ENCODE measurements at regions not wholly inside any gene's neighbourhood (a gene's known extent, or its start where the extent isn't known, plus 50 kb on each side); places are given as distances from the start of the nearest gene placed in this dataset.

DNA sequence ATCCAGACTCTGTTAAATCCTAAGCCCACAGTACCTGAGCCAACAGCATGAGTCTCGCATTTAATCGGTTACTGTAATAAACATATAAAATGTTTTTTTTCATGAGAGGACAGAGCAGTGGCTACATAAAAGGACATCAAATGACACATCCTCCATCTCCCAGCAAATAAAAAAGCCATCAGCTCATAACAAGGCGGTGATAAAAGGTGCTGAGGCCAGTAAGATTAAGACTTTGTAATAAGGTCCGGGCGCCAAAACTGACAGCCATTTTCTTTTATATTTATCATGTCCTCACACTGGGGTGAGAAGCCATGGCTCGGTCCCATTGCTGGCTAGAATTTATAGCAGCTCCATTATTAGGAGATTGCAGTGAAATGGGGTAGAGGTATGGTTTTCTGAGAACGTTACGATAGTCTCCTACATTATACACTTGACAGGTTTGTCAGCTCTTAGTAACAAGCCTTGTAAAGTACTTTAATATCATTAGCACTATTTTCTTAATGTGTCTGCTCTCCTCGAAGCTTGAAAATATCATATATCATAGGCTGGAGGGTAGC lies 977.8 kb upstream of the NR2F2 start:
- ChIA-PET POLR2A (ENCODE audit: low non-redundant PET) (no interaction called here), CTCF (no interaction called here)
- no peak overlapping the region for H3K4me3 ChIP-seq (ENCODE audit: low read depth, low read length, poor library complexity, severe bottlenecking)
- H3K27me3 ChIP-seq (replicated peaks; ENCODE audit: insufficient read depth, low read depth, low read length, poor library complexity), result no peaks in the 10 kb centered on the region
- no peak overlapping the region for H3K27ac ChIP-seq (ENCODE audit: low read depth, low read length, poor library complexity, severe bottlenecking)
- no TSS peak for BruUV-seq (replicated peaks)
- intact Hi-C loops (cut with micrococcal nuclease; ENCODE audit: unreplicated experiment), result no loop called here
- H3K4me1 ChIP-seq (ENCODE audit: insufficient read depth, low read length, poor library complexity, severe bottlenecking), result no peaks in the 10 kb centered on the region
- H3K36me3 ChIP-seq (ENCODE audit: insufficient read depth, low read length, poor library complexity, severe bottlenecking), result no peaks in the 10 kb centered on the region
- TF ChIP-seq, protein P1, sequence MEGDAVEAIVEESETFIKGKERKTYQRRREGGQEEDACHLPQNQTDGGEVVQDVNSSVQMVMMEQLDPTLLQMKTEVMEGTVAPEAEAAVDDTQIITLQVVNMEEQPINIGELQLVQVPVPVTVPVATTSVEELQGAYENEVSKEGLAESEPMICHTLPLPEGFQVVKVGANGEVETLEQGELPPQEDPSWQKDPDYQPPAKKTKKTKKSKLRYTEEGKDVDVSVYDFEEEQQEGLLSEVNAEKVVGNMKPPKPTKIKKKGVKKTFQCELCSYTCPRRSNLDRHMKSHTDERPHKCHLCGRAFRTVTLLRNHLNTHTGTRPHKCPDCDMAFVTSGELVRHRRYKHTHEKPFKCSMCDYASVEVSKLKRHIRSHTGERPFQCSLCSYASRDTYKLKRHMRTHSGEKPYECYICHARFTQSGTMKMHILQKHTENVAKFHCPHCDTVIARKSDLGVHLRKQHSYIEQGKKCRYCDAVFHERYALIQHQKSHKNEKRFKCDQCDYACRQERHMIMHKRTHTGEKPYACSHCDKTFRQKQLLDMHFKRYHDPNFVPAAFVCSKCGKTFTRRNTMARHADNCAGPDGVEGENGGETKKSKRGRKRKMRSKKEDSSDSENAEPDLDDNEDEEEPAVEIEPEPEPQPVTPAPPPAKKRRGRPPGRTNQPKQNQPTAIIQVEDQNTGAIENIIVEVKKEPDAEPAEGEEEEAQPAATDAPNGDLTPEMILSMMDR (conservative IDR thresholded peaks at IDR 0.05; ENCODE audit: low read depth, low read length), result no peak
- no peak for TF ChIP-seq EZH2 (IDR thresholded peaks at IDR 0.05; ENCODE audit: borderline replicate concordance, low read depth, low read length, poor library complexity, severe bottlenecking)
- no peaks in the 10 kb centered on the region for H3K9me3 ChIP-seq (ENCODE audit: low read depth, low read length, poor library complexity, severe bottlenecking)
- no peak for DNase-seq (ENCODE audit: low spot score)

DNA sequence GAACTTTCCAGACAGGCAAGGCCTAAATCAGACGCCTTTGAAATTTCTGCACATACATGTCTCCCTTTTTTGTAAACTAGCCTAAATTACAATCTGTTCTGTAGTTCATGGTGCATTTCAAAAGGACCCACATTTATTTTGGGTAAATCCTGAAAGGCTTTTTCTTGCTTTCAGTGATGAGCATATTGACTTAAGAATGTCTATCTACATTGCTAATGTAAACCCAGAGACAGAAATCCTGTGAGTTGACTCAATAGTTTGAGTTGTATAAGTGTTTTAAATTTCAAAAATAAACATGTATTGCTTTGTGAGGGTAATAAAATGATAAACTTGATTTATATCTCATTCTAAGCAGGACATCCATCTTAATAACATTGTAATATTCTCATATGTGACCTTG lies 977.0 kb upstream of the NR2F2 start:
- Histone ChIP-seq H3K36me3 (ENCODE audit: insufficient read depth, low read length, poor library complexity, severe bottlenecking) (no peaks in the 10 kb centered on the region), H3K4me3 (ENCODE audit: low read depth, low read length, poor library complexity, severe bottlenecking) (no peak overlapping the region), H3K27me3 (replicated peaks; ENCODE audit: insufficient read depth, low read depth, low read length, poor library complexity) (no peaks in the 10 kb centered on the region), H3K4me1 (ENCODE audit: insufficient read depth, low read length, poor library complexity, severe bottlenecking) (no peaks in the 10 kb centered on the region), H3K27ac (ENCODE audit: low read depth, low read length, poor library complexity, severe bottlenecking) (no peak overlapping the region), H3K9me3 (ENCODE audit: low read depth, low read length, poor library complexity, severe bottlenecking) (no peaks in the 10 kb centered on the region)
- intact Hi-C loops (cut with micrococcal nuclease; ENCODE audit: unreplicated experiment), result no loop called here
- BruUV-seq (replicated peaks), result no TSS peak
- ChIA-PET POLR2A (ENCODE audit: low non-redundant PET) (no interaction called here), CTCF (no interaction called here)
- DNase-seq (ENCODE audit: low spot score), result no peak
- TF ChIP-seq, protein P1 (conservative IDR thresholded peaks at IDR 0.05; ENCODE audit: low read depth, low read length), result no peak
- TF ChIP-seq EZH2 (IDR thresholded peaks at IDR 0.05; ENCODE audit: borderline replicate concordance, low read depth, low read length, poor library complexity, severe bottlenecking), result no peak

DNA sequence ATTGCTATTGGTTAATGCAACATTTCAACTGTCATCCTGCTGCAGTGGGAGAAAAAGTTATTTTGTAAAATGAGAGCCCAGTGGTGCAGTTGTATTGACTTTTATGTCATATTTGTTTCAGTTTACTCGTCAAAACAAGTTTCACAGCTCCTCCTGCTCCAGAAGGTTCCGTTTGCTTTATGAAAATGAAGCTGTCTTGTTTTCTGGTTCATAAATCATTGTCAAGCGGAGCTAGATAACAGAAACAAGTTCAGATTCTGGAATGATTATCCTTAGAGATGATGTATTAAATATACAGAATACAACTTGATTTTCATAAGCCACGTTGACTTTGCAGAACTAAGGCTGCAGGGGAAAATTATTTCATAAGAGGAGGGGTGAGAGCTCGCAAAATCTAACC lies 970.5 kb upstream of the NR2F2 start:
- BruUV-seq (replicated peaks), result no TSS peak

More for the DNA sequence above, 970.5 kb upstream of the NR2F2 start:
- DNase-seq (ENCODE audit: low spot score), result no peak
- peaks cover 10% of the 10 kb centered on the region for H3K9me3 ChIP-seq (ENCODE audit: low read depth, low read length, poor library complexity, severe bottlenecking)
- ChIA-PET CTCF (no interaction called here), POLR2A (ENCODE audit: low non-redundant PET) (no interaction called here)
- no peaks in the 10 kb centered on the region for H3K27me3 ChIP-seq (replicated peaks; ENCODE audit: insufficient read depth, low read depth, low read length, poor library complexity)
- TF ChIP-seq, protein P1 (conservative IDR thresholded peaks at IDR 0.05; ENCODE audit: low read depth, low read length), result no peak
- TF ChIP-seq EZH2 (IDR thresholded peaks at IDR 0.05; ENCODE audit: borderline replicate concordance, low read depth, low read length, poor library complexity, severe bottlenecking), result no peak
- H3K27ac ChIP-seq (ENCODE audit: low read depth, low read length, poor library complexity, severe bottlenecking), result no peak overlapping the region
- intact Hi-C loops (cut with micrococcal nuclease; ENCODE audit: unreplicated experiment), result no loop called here
- no peaks in the 10 kb centered on the region for H3K4me1 ChIP-seq (ENCODE audit: insufficient read depth, low read length, poor library complexity, severe bottlenecking)
- no peaks in the 10 kb centered on the region for H3K36me3 ChIP-seq (ENCODE audit: insufficient read depth, low read length, poor library complexity, severe bottlenecking)
- no peak overlapping the region for H3K4me3 ChIP-seq (ENCODE audit: low read depth, low read length, poor library complexity, severe bottlenecking)
